ENCODE measurements at regions not wholly inside any gene's neighbourhood (a gene's known extent, or its start where the extent isn't known, plus 50 kb on each side); places are given as distances from the start of the nearest gene placed in this dataset.

- Histone ChIP-seq H3K36me3 (ENCODE audit: control insufficient read depth, insufficient read depth, low read length) (no peaks in the 10 kb centered on the region), H3K4me3 (ENCODE audit: low read length) (no peak overlapping the region), H3K9me3 (ENCODE audit: control insufficient read depth, insufficient read depth, low read length) (no peaks in the 10 kb centered on the region), H3K27ac (ENCODE audit: low read length) (no peak overlapping the region), H3K27me3 (ENCODE audit: control insufficient read depth, insufficient read depth, low read length) (no peaks in the 10 kb centered on the region), H3K4me1 (ENCODE audit: control insufficient read depth, insufficient read depth, low read length) (no peaks in the 10 kb centered on the region)
- intact Hi-C loops (cut with micrococcal nuclease): no loop called here
- no peak for ATAC-seq
- H3K36me3 Mint-ChIP-seq: no peaks in the 10 kb centered on the region
- H3K4me3 Mint-ChIP-seq: no peak overlapping the region
- H3K27me3 Mint-ChIP-seq (ENCODE audit: low read depth in 2 of 2): peaks cover 9 to 17% of the 10 kb centered on the region in 2 donors
- no peak overlapping the region for H3K27ac Mint-ChIP-seq
- WGBS (ENCODE audit: insufficient coverage): 81% methylated on average over 4 of the region's 4 CpGs
- no peaks in the 10 kb centered on the region for H3K9me3 Mint-ChIP-seq
- no peaks in the 10 kb centered on the region for H3K4me1 Mint-ChIP-seq
- TF ChIP-seq CTCF (IDR thresholded peaks at IDR 0.05): no peak
- no peak for DNase-seq
These were observed 224.2 kb downstream of the SYK start for GRCh38 chr9:91025856-91026255.

- Mint-ChIP-seq H3K4me3 (no peak overlapping the region), H3K27me3 (ENCODE audit: low read depth in 2 of 2) (peaks cover 8 to 17% of the 10 kb centered on the region in 2 donors), H3K36me3 (no peaks in the 10 kb centered on the region), H3K9me3 (no peaks in the 10 kb centered on the region), H3K4me1 (no peaks in the 10 kb centered on the region), H3K27ac (no peak overlapping the region)
- Histone ChIP-seq H3K27ac (ENCODE audit: low read length) (no peak overlapping the region), H3K9me3 (ENCODE audit: control insufficient read depth, insufficient read depth, low read length) (no peaks in the 10 kb centered on the region), H3K27me3 (ENCODE audit: control insufficient read depth, insufficient read depth, low read length) (no peaks in the 10 kb centered on the region), H3K4me3 (ENCODE audit: low read length) (no peak overlapping the region), H3K4me1 (ENCODE audit: control insufficient read depth, insufficient read depth, low read length) (no peaks in the 10 kb centered on the region), H3K36me3 (ENCODE audit: control insufficient read depth, insufficient read depth, low read length) (no peaks in the 10 kb centered on the region)
- ATAC-seq: no peak
- intact Hi-C loops (cut with micrococcal nuclease): no loop called here
- WGBS (ENCODE audit: insufficient coverage): 78% methylated on average over 8 of the region's 8 CpGs
- TF ChIP-seq CTCF (IDR thresholded peaks at IDR 0.05): no peak
- no peak for DNase-seq
These were observed 224.6 kb downstream of the SYK start for GRCh38 chr9:91026266-91026665.

- ATAC-seq (no peak), DNase-seq (no peak)
- Histone ChIP-seq H3K4me1 (ENCODE audit: control insufficient read depth, insufficient read depth, low read length) (no peaks in the 10 kb centered on the region), H3K4me3 (ENCODE audit: low read length) (no peak overlapping the region), H3K27ac (ENCODE audit: low read length) (no peak overlapping the region), H3K9me3 (ENCODE audit: control insufficient read depth, insufficient read depth, low read length) (no peaks in the 10 kb centered on the region), H3K27me3 (ENCODE audit: control insufficient read depth, insufficient read depth, low read length) (no peaks in the 10 kb centered on the region), H3K36me3 (ENCODE audit: control insufficient read depth, insufficient read depth, low read length) (no peaks in the 10 kb centered on the region)
- H3K9me3 Mint-ChIP-seq: no peaks in the 10 kb centered on the region
- intact Hi-C loops (cut with micrococcal nuclease): no loop called here
- H3K4me3 Mint-ChIP-seq: no peak overlapping the region
- H3K27me3 Mint-ChIP-seq (ENCODE audit: low read depth in 2 of 2): peaks cover 8 to 17% of the 10 kb centered on the region in 2 donors
- whole genome bisulfite sequencing (ENCODE audit: insufficient coverage): 97% methylated on average over 3 of the region's 3 CpGs
- no peak overlapping the region for H3K27ac Mint-ChIP-seq
- TF ChIP-seq CTCF (IDR thresholded peaks at IDR 0.05): no peak
- no peaks in the 10 kb centered on the region for H3K36me3 Mint-ChIP-seq
- no peaks in the 10 kb centered on the region for H3K4me1 Mint-ChIP-seq
These were observed 225.4 kb downstream of the SYK start for GRCh38 chr9:91027005-91027404.

- Histone ChIP-seq H3K4me1 (ENCODE audit: control insufficient read depth, insufficient read depth, low read length) (no peaks in the 10 kb centered on the region), H3K27ac (ENCODE audit: low read length) (no peak overlapping the region), H3K36me3 (ENCODE audit: control insufficient read depth, insufficient read depth, low read length) (no peaks in the 10 kb centered on the region), H3K27me3 (ENCODE audit: control insufficient read depth, insufficient read depth, low read length) (no peaks in the 10 kb centered on the region), H3K9me3 (ENCODE audit: control insufficient read depth, insufficient read depth, low read length) (no peaks in the 10 kb centered on the region), H3K4me3 (ENCODE audit: low read length) (no peak overlapping the region)
- peaks cover 7 to 8% of the 10 kb centered on the region in 2 donors for H3K27me3 Mint-ChIP-seq (ENCODE audit: low read depth in 2 of 2)
- DNase-seq: no peak
- H3K4me1 Mint-ChIP-seq: no peaks in the 10 kb centered on the region
- H3K36me3 Mint-ChIP-seq: no peaks in the 10 kb centered on the region
- H3K4me3 Mint-ChIP-seq: no peak overlapping the region
- no peak for ATAC-seq
- 92% methylated on average over 8 of the region's 8 CpGs for WGBS (ENCODE audit: insufficient coverage)
- no peaks in the 10 kb centered on the region for H3K9me3 Mint-ChIP-seq
- H3K27ac Mint-ChIP-seq: no peak overlapping the region
- TF ChIP-seq CTCF (IDR thresholded peaks at IDR 0.05): no peak
- intact Hi-C loops (cut with micrococcal nuclease): no loop called here
These were observed 226.7 kb downstream of the SYK start for GRCh38 chr9:91028166-91028827.
